K562 (cell line): ENCODE measurements at regions not wholly inside any gene's neighbourhood (a gene's known extent, or its start where the extent isn't known, plus 50 kb on each side); places are given as distances from the start of the nearest gene placed in this dataset.

Source experiments
- CTCF ChIP-seq, 3 experiments: IDR thresholded peaks in 2 of 3; conservative IDR thresholded peaks in 1 of 3; 2 replicates each; pipeline ENCODE4 v1.5.1; 2011 to 2012; ENCODE audit warnings: low read length in 3 of 3, mild to moderate bottlenecking in 3 of 3, control low read depth in 2 of 3, improper control_type of control experiment in 1 of 3, inconsistent platforms in 1 of 3, low read depth in 1 of 3, mixed read lengths in 1 of 3, moderate library complexity in 1 of 3; ENCODE audit not compliant: insufficient read depth in 2 of 3
- E4F1 ChIP-seq: fragments of 250-450 bp; sonication (Bioruptor Pico); IDR thresholded peaks from 2 replicates; pipeline ENCODE4 v1.5.0; 2021; ENCODE audit warnings: mild to moderate bottlenecking, borderline replicate concordance
- EP300 ChIP-seq: IDR thresholded peaks from 2 replicates; pipeline ENCODE4 v1.6.1; 2012; ENCODE audit warnings: low read length, improper control_type of control experiment
- FOSL1 ChIP-seq: fragments of 200-800 bp; sonication (Bioruptor generic); conservative IDR thresholded peaks from 2 replicates; pipeline ENCODE4 v1.6.1; 2016; ENCODE audit warnings: missing genetic modification characterization, missing compliant biosample characterization
- HMGXB4 ChIP-seq: sonication (generic); formaldehyde crosslinking; IDR thresholded peaks from 2 replicates; pipeline ENCODE4 v1.8.1; 2023; ENCODE audit warnings: mild to moderate bottlenecking, missing genetic modification reagents
- MED1 ChIP-seq: sonication (generic); formaldehyde crosslinking; IDR thresholded peaks from 2 replicates; pipeline ENCODE4 v1.8.1; 2023; ENCODE audit warnings: missing genetic modification reagents, borderline replicate concordance
- NFIX ChIP-seq: fragments of 250-450 bp; sonication (Bioruptor Pico); IDR thresholded peaks from 2 replicates; pipeline ENCODE4 v1.4.0; 2020; ENCODE audit warnings: low read depth, mild to moderate bottlenecking, moderate library complexity
- NFYB ChIP-seq: IDR thresholded peaks from 2 replicates; pipeline ENCODE4 v1.6.1; 2011; ENCODE audit warnings: mild to moderate bottlenecking, moderate library complexity; ENCODE audit not compliant: insufficient read length; ENCODE audit errors: extremely low read depth
- TAF1 ChIP-seq: IDR thresholded peaks from 2 replicates; pipeline ENCODE4 v1.6.1; 2011; ENCODE audit warnings: mild to moderate bottlenecking, low read length, moderate library complexity; ENCODE audit not compliant: insufficient read depth, control insufficient read depth, severe bottlenecking; ENCODE audit errors: extremely low read depth
- UBTF ChIP-seq, 2 experiments: IDR thresholded peaks; 2 replicates each; pipeline ENCODE4 v1.6.1; 2012; ENCODE audit warnings: improper control_type of control experiment in 2 of 2, low read depth in 2 of 2, low read length in 2 of 2, borderline replicate concordance in 1 of 2
- USF2 ChIP-seq: sonication (generic); formaldehyde crosslinking; IDR thresholded peaks from 2 replicates; pipeline ENCODE4 v1.5.0; 2020; ENCODE audit warnings: missing genetic modification reagents
- YY1 ChIP-seq, 3 experiments: IDR thresholded peaks; 2 replicates each; pipeline ENCODE4 v1.6.1; 2011; ENCODE audit warnings: low read length in 2 of 3, mild to moderate bottlenecking in 2 of 3, moderate library complexity in 2 of 3, borderline replicate concordance in 1 of 3, control low read depth in 1 of 3, low read depth in 1 of 3; ENCODE audit not compliant: insufficient read depth in 3 of 3, insufficient replicate concordance in 2 of 3, control insufficient read depth in 1 of 3, insufficient read length in 1 of 3; ENCODE audit errors: extremely low read depth in 1 of 3
- ZFP36 ChIP-seq: fragments of 150-350 bp; IDR thresholded peaks from 2 replicates; pipeline ENCODE4 v1.6.1; 2018; ENCODE audit warnings: low read length, low read depth; ENCODE audit not compliant: partially characterized antibody
- ZNF384 ChIP-seq: IDR thresholded peaks from 2 replicates; pipeline ENCODE4 v1.6.1; 2012; ENCODE audit warnings: low read depth, low read length, improper control_type of control experiment

GRCh38 chr3:153343988-153344782 is 182.2 kb downstream of the RAP2B start:
- TF ChIP-seq ZFP36 (no peak), HMGXB4 (CRISPR knock-in tag) (no peak), NFYB (no peak), EP300 (no peak), ZNF384 (no peak), FOSL1 (tag) (no peak), YY1 (IDR thresholded peaks at IDR 0.05; ENCODE audit: borderline replicate concordance in 1 of 3, control insufficient read depth in 1 of 3, extremely low read depth in 1 of 3, insufficient read depth in 3 of 3, insufficient read length in 1 of 3, insufficient replicate concordance in 2 of 3, low read depth in 1 of 3, low read length in 2 of 3) (no peak), TAF1 (no peak), UBTF (IDR thresholded peaks at IDR 0.05; ENCODE audit: borderline replicate concordance in 1 of 2, low read depth in 2 of 2, low read length in 2 of 2) (no peak), MED1 (no peak), CTCF (IDR thresholded peaks at IDR 0.05 in 2 of 3, conservative IDR thresholded peaks at IDR 0.05 in 1 of 3; ENCODE audit: insufficient read depth in 2 of 3, low read depth in 1 of 3, low read length in 3 of 3) (no peak), E4F1 (CRISPR knock-in tag) (no peak), USF2 (CRISPR knock-in tag) (no peak), NFIX (no peak)
